ENCODE measurements at regions not wholly inside any gene's neighbourhood (a gene's known extent, or its start where the extent isn't known, plus 50 kb on each side); places are given as distances from the start of the nearest gene placed in this dataset.

GRCh38 chr9:79360387-79361347, 211.1 kb upstream of the TLE4 start:
- Histone ChIP-seq H3K4me3 (ENCODE audit: low read length in 2 of 2) (no peak overlapping the region), H3K27me3 (ENCODE audit: control insufficient read depth in 2 of 2, insufficient read depth in 2 of 2, low read length in 2 of 2) (no peaks in the 10 kb centered on the region), H3K9me3 (ENCODE audit: control insufficient read depth in 2 of 2, low read length in 2 of 2) (no peaks in the 10 kb centered on the region), H3K36me3 (ENCODE audit: control insufficient read depth in 2 of 2, insufficient read depth in 2 of 2, low read length in 2 of 2) (no peaks in the 10 kb centered on the region), H3K9ac (ENCODE audit: low read depth in 1 of 2, low read length in 2 of 2) (no peak overlapping the region), H3K27ac (ENCODE audit: low read depth in 2 of 2, low read length in 2 of 2) (no peak overlapping the region), H3K4me1 (ENCODE audit: control insufficient read depth in 2 of 2, insufficient read depth in 2 of 2, low read length in 2 of 2) (no peaks in the 10 kb centered on the region)

- H3K4me1 ChIP-seq (ENCODE audit: control insufficient read depth in 2 of 2, insufficient read depth in 2 of 2, low read length in 2 of 2): no peaks in the 10 kb centered on the region
- H3K9ac ChIP-seq (ENCODE audit: low read depth in 1 of 2, low read length in 2 of 2): no peak overlapping the region
Measured at GRCh38 chr9:79362100-79363081, 209.4 kb upstream of the TLE4 start.

GRCh38 chr9:79369676-79370075, 202.1 kb upstream of the TLE4 start:
- no peak overlapping the region for H3K9ac ChIP-seq (ENCODE audit: low read depth in 1 of 2, low read length in 2 of 2)
- H3K4me1 ChIP-seq (ENCODE audit: control insufficient read depth in 2 of 2, insufficient read depth in 2 of 2, low read length in 2 of 2): no peaks in the 10 kb centered on the region
- no peaks in the 10 kb centered on the region for H3K36me3 ChIP-seq (ENCODE audit: control insufficient read depth in 2 of 2, insufficient read depth in 2 of 2, low read length in 2 of 2)
- H3K27me3 ChIP-seq (ENCODE audit: control insufficient read depth in 2 of 2, insufficient read depth in 2 of 2, low read length in 2 of 2): no peaks in the 10 kb centered on the region
- H3K27ac ChIP-seq (ENCODE audit: low read depth in 2 of 2, low read length in 2 of 2): no peak overlapping the region
- no peak overlapping the region for H3K4me3 ChIP-seq (ENCODE audit: low read length in 2 of 2)
- no peaks in the 10 kb centered on the region for H3K9me3 ChIP-seq (ENCODE audit: control insufficient read depth in 2 of 2, low read length in 2 of 2)

More at GRCh38 chr9:79362100-79363081, 209.4 kb upstream of the TLE4 start:
- no peak overlapping the region for H3K27ac ChIP-seq (ENCODE audit: low read depth in 2 of 2, low read length in 2 of 2)
- no peaks in the 10 kb centered on the region for H3K36me3 ChIP-seq (ENCODE audit: control insufficient read depth in 2 of 2, insufficient read depth in 2 of 2, low read length in 2 of 2)
- no peaks in the 10 kb centered on the region for H3K27me3 ChIP-seq (ENCODE audit: control insufficient read depth in 2 of 2, insufficient read depth in 2 of 2, low read length in 2 of 2)
- no peaks in the 10 kb centered on the region for H3K9me3 ChIP-seq (ENCODE audit: control insufficient read depth in 2 of 2, low read length in 2 of 2)
- H3K4me3 ChIP-seq (ENCODE audit: low read length in 2 of 2): no peak overlapping the region

- Histone ChIP-seq H3K36me3 (ENCODE audit: control insufficient read depth in 2 of 2, insufficient read depth in 2 of 2, low read length in 2 of 2) (no peaks in the 10 kb centered on the region), H3K9ac (ENCODE audit: low read depth in 1 of 2, low read length in 2 of 2) (no peak overlapping the region), H3K4me1 (ENCODE audit: control insufficient read depth in 2 of 2, insufficient read depth in 2 of 2, low read length in 2 of 2) (no peaks in the 10 kb centered on the region)
Measured at GRCh38 chr9:79371301-79371700, 200.5 kb upstream of the TLE4 start.

GRCh38 chr9:79371948-79372555, 199.7 kb upstream of the TLE4 start:
- Histone ChIP-seq H3K4me1 (ENCODE audit: control insufficient read depth in 2 of 2, insufficient read depth in 2 of 2, low read length in 2 of 2) (no peaks in the 10 kb centered on the region), H3K4me3 (ENCODE audit: low read length in 2 of 2) (no peak overlapping the region), H3K27me3 (ENCODE audit: control insufficient read depth in 2 of 2, insufficient read depth in 2 of 2, low read length in 2 of 2) (no peaks in the 10 kb centered on the region), H3K9ac (ENCODE audit: low read depth in 1 of 2, low read length in 2 of 2) (no peak overlapping the region), H3K27ac (ENCODE audit: low read depth in 2 of 2, low read length in 2 of 2) (no peak overlapping the region), H3K36me3 (ENCODE audit: control insufficient read depth in 2 of 2, insufficient read depth in 2 of 2, low read length in 2 of 2) (no peaks in the 10 kb centered on the region), H3K9me3 (ENCODE audit: control insufficient read depth in 2 of 2, low read length in 2 of 2) (no peaks in the 10 kb centered on the region)

More at GRCh38 chr9:79371301-79371700, 200.5 kb upstream of the TLE4 start:
- H3K27ac ChIP-seq (ENCODE audit: low read depth in 2 of 2, low read length in 2 of 2): no peak overlapping the region
- no peak overlapping the region for H3K4me3 ChIP-seq (ENCODE audit: low read length in 2 of 2)
- H3K27me3 ChIP-seq (ENCODE audit: control insufficient read depth in 2 of 2, insufficient read depth in 2 of 2, low read length in 2 of 2): no peaks in the 10 kb centered on the region
- no peaks in the 10 kb centered on the region for H3K9me3 ChIP-seq (ENCODE audit: control insufficient read depth in 2 of 2, low read length in 2 of 2)

- Histone ChIP-seq H3K9me3 (ENCODE audit: control insufficient read depth in 2 of 2, low read length in 2 of 2) (no peaks in the 10 kb centered on the region), H3K4me1 (ENCODE audit: control insufficient read depth in 2 of 2, insufficient read depth in 2 of 2, low read length in 2 of 2) (no peaks in the 10 kb centered on the region)
Measured at GRCh38 chr9:79377339-79377855, 194.4 kb upstream of the TLE4 start.

GRCh38 chr9:79378107-79378506, 193.7 kb upstream of the TLE4 start:
- no peak overlapping the region for H3K9ac ChIP-seq (ENCODE audit: low read depth in 1 of 2, low read length in 2 of 2)
- no peaks in the 10 kb centered on the region for H3K27me3 ChIP-seq (ENCODE audit: control insufficient read depth in 2 of 2, insufficient read depth in 2 of 2, low read length in 2 of 2)
- H3K4me1 ChIP-seq (ENCODE audit: control insufficient read depth in 2 of 2, insufficient read depth in 2 of 2, low read length in 2 of 2): no peaks in the 10 kb centered on the region
- H3K4me3 ChIP-seq (ENCODE audit: low read length in 2 of 2): no peak overlapping the region
- no peaks in the 10 kb centered on the region for H3K36me3 ChIP-seq (ENCODE audit: control insufficient read depth in 2 of 2, insufficient read depth in 2 of 2, low read length in 2 of 2)
- no peak overlapping the region for H3K27ac ChIP-seq (ENCODE audit: low read depth in 2 of 2, low read length in 2 of 2)
- H3K9me3 ChIP-seq (ENCODE audit: control insufficient read depth in 2 of 2, low read length in 2 of 2): no peaks in the 10 kb centered on the region

More at GRCh38 chr9:79377339-79377855, 194.4 kb upstream of the TLE4 start:
- H3K9ac ChIP-seq (ENCODE audit: low read depth in 1 of 2, low read length in 2 of 2): no peak overlapping the region
- no peaks in the 10 kb centered on the region for H3K27me3 ChIP-seq (ENCODE audit: control insufficient read depth in 2 of 2, insufficient read depth in 2 of 2, low read length in 2 of 2)
- H3K36me3 ChIP-seq (ENCODE audit: control insufficient read depth in 2 of 2, insufficient read depth in 2 of 2, low read length in 2 of 2): no peaks in the 10 kb centered on the region
- no peak overlapping the region for H3K4me3 ChIP-seq (ENCODE audit: low read length in 2 of 2)
- H3K27ac ChIP-seq (ENCODE audit: low read depth in 2 of 2, low read length in 2 of 2): no peak overlapping the region

GRCh38 chr9:79382044-79382443, 189.7 kb upstream of the TLE4 start:
- Histone ChIP-seq H3K36me3 (ENCODE audit: control insufficient read depth in 2 of 2, insufficient read depth in 2 of 2, low read length in 2 of 2) (no peaks in the 10 kb centered on the region), H3K27me3 (ENCODE audit: control insufficient read depth in 2 of 2, insufficient read depth in 2 of 2, low read length in 2 of 2) (no peaks in the 10 kb centered on the region), H3K27ac (ENCODE audit: low read depth in 2 of 2, low read length in 2 of 2) (no peak overlapping the region), H3K9me3 (ENCODE audit: control insufficient read depth in 2 of 2, low read length in 2 of 2) (no peaks in the 10 kb centered on the region), H3K9ac (ENCODE audit: low read depth in 1 of 2, low read length in 2 of 2) (no peak overlapping the region), H3K4me3 (ENCODE audit: low read length in 2 of 2) (no peak overlapping the region), H3K4me1 (ENCODE audit: control insufficient read depth in 2 of 2, insufficient read depth in 2 of 2, low read length in 2 of 2) (no peaks in the 10 kb centered on the region)

- no peak overlapping the region for H3K9ac ChIP-seq (ENCODE audit: low read depth in 1 of 2, low read length in 2 of 2)
- H3K27me3 ChIP-seq (ENCODE audit: control insufficient read depth in 2 of 2, insufficient read depth in 2 of 2, low read length in 2 of 2): no peaks in the 10 kb centered on the region
- no peaks in the 10 kb centered on the region for H3K4me1 ChIP-seq (ENCODE audit: control insufficient read depth in 2 of 2, insufficient read depth in 2 of 2, low read length in 2 of 2)
- H3K27ac ChIP-seq (ENCODE audit: low read depth in 2 of 2, low read length in 2 of 2): no peak overlapping the region
- no peaks in the 10 kb centered on the region for H3K36me3 ChIP-seq (ENCODE audit: control insufficient read depth in 2 of 2, insufficient read depth in 2 of 2, low read length in 2 of 2)
- no peak overlapping the region for H3K4me3 ChIP-seq (ENCODE audit: low read length in 2 of 2)
- H3K9me3 ChIP-seq (ENCODE audit: control insufficient read depth in 2 of 2, low read length in 2 of 2): no peaks in the 10 kb centered on the region
Measured at GRCh38 chr9:79382458-79382857, 189.3 kb upstream of the TLE4 start.

Data from mucosa of rectum (tissue), 2 donors.